HG02885 (cell line): ENCODE measurements at regions not wholly inside any gene's neighbourhood (a gene's known extent, or its start where the extent isn't known, plus 50 kb on each side); places are given as distances from the start of the nearest gene placed in this dataset.
"Not testable (repeated sequence)": the region's sequence is repeated elsewhere in the genome, so short reads cannot be mapped to it uniquely, and the experiment has no call there.

Experiments used
- ATAC-seq: cut with Tn5 transposase; IDR thresholded peaks from one replicate; pipeline ENCODE4 v1.9.1; 2021; ENCODE audit warnings: mild to moderate bottlenecking; ENCODE audit not compliant: unreplicated experiment, poor library complexity

DNA sequence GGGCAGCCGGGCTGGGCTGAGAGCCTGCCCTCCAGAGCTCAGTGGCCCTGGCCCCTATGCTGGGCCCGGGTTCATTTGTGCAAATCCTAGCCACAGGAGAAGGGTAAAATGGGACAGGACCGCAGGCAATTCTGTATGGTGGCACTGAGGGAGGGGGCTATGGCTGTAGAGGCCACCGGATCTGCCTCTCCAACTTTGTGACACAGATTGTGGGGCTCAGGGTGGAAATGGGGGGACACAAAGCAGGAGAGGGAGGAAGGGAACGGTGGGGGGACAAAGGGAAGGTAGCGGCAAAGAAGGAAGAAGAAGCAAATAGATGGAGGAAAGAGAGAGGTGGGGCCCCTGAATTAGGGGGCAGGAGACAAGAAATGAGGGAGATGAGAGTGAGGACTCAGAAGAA is 201.1 kb downstream of the SMAD2 start:
- ATAC-seq = no peak

- no peak for ATAC-seq
Measured at GRCh38 chr18:47728921-47729320, 201.5 kb downstream of the SMAD2 start.

- ATAC-seq = no peak
Measured at GRCh38 chr18:47727409-47727808, 203.1 kb downstream of the SMAD2 start.

- ATAC-seq = no peak
Measured at GRCh38 chr18:47726550-47726949, 203.9 kb downstream of the SMAD2 start.

DNA sequence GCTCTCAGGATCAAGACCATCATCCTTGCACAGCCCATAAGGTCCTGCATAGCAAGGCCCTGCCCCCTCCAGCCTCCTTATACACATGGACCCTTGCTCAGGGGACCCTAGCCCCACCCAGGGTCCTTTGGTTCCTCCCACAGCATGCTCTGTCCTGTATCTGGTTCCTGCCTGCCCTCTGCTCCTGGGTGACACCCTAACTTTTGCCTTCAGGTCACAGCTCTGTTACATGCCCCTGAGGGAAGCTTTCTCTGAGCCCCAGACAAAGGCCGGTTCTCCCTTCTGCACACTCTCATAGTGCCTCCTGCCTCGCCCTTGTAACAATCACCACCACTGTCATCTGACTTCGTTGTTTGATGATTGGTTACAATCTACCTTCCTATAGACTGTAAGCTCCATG is 204.8 kb downstream of the SMAD2 start:
- ATAC-seq = no peak

DNA sequence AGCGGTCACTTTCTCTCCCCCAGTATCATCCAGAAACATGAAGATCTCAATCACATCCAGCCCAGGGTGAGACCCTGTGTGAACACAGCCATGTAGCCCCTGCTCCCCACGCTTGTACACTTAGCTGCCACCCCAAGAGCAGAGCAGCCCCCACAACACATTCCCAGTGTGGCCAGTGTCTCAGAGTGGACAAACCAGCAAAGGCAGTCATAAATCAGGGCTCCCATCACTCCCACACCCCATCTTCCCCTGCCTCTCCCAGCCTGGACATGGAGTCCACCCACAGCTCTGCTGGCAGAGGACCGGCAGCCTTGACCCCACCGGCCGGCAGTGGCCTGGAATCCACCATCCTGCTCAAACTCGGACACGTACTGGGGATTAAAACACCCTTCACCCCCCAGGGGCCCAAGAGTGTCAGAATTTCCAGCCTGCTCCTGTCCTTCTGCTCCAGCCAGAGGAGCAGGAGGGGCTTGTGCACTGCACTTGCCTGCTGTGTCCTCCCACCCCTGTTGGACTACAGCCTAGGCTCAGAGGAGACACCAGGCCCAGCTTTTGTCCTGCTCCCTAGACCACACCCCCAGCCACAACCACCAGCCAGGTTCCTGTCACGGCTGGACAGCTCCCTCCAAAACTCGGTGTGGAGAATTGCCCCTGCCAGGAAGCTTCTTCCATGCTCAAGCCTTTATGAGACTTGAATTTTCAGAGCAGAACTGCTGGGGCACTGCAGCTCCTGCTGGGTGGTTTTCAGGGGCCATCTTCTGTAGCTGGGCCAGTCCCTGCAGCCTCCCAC is 206.1 kb downstream of the SMAD2 start:
- no peak for ATAC-seq

DNA sequence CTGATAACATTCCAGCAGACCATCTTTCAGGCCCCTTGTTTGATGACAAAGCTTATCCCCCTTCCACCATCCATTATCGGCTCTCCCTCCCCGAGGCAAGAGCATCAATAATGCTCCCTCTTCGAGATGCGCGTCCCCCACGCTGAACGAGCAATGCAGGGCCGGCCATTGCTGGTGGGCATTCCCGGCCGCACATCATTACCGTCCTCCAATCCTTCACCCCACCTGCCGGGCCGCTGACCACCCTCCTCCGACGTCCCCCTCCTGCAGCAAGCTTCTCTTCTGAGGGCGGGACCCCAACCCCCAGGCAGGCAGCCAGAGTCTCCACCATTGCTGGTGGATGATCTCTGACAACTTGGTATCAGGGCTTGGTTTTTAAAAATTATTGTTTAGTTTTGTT is 208.6 kb downstream of the SMAD2 start:
- ATAC-seq = no peak

- ATAC-seq = no peak
Measured at GRCh38 chr18:47720741-47721140, 209.7 kb downstream of the SMAD2 start.

DNA sequence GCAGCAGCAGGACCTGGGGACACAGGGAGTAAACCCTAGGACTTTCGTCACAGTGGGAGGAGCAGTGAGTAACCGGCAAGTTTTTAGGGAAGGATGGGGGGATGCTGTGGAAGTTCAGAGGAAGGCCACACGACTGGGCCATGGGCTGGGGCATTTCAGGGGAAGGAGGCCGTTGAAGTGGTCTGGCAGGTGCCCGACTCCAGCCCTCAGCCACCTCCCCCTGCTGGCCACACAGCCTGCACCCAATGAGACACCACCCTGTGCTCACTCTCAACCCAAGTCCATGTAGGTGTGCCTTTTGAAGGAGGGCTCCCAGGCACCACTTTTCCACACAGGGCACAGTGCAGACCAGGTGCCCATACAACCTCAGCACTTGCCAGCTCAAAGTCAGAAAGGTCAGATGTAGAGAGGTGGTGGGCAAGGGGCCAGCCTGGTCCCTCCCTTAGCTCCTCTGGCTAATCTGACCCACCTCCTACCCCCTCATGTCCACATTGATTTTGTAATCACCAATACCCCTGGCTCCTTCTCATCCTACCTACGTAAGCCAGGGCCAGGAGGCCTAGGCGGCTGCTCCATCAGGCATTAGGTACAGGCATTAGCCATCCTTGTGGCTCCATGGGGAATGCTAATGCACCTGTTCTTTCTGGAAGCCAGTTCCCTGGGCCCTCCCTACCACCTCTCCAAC is 211.2 kb downstream of the SMAD2 start:
- ATAC-seq = no peak

- ATAC-seq = no peak
Measured at GRCh38 chr18:47718646-47719045, 211.8 kb downstream of the SMAD2 start.

DNA sequence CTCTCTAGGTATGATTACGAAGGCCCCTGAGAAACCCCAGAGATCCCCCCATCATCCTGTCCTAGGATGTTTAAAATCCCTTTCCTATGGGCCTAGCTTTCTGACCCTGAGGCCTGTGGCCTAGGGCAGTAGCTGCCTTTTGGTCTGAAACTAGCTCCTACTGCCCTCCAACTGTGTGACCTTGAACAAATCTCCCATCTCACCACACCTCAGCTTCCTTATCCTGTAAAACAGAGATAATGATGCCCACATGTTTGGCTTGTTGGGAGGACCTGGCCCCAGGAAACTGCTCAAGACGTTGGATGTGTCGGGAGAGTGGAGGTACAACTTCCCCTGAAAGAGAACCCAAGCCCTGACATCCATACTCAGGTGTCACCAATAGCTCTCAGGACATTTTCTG is 213.2 kb downstream of the SMAD2 start:
- ATAC-seq = no peak

- ATAC-seq = no peak
Measured at GRCh38 chr18:47716632-47717185, 213.8 kb downstream of the SMAD2 start.

DNA sequence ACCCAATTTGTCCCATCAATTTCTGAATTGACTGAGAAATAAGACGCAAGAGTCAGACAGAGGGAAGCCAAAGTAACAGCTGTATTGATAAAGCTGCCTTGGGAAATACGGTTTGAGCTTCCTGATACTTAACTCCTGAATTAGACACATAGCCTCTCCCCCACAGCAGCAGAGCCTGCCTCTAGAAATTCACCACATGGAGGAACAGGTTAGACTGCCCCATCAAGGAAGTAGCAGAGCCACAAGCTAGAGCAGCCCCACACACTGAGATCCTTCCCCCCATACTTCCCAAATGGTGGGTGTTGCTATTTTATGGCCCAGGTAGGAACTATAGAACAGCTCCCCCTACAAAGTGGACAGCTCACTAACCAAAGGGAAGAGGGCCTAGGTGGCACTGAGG is 220.0 kb downstream of the SMAD2 start:
- no peak for ATAC-seq

DNA sequence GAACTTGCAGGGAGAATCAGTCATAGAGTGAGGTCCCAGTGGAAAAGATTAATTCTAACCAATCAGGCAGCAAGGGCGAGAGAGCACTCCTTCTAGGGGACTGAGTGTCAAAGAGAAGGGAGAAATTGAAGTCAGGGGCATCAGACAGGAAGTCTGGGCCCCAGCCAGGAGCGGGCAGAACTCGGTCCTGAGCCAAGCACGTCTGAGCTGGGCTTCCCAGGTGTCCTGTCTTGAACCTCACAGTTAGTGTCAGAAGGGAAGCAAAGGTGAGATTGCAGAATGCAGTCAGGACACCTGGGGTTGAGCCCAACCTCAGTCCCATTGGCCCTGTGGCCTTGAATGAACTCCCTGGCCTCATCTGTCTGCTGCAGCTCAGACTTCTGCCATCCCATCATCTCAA is 220.9 kb downstream of the SMAD2 start:
- ATAC-seq = no peak

- ATAC-seq = no peak
Measured at GRCh38 chr18:47708206-47708605, 222.3 kb downstream of the SMAD2 start.

DNA sequence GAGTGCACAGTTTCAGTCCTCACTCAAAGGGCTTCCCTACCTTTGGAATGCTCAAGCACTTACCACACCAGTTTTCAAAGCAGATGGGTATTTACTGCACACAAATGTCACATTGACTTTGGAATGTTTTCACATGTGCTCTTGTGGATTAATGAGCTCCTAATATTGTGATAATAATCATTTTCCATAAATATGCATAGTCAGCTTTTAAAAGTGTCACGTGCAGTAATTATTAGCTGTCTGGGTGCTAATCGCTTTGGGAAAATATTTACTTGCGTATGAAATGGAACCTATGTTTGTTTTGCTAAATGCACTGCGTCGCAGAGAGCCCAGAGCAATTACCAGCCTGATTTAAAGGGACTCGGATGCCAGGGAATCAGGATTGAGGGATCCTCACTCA is 229.3 kb downstream of the SMAD2 start:
- ATAC-seq = no peak

DNA sequence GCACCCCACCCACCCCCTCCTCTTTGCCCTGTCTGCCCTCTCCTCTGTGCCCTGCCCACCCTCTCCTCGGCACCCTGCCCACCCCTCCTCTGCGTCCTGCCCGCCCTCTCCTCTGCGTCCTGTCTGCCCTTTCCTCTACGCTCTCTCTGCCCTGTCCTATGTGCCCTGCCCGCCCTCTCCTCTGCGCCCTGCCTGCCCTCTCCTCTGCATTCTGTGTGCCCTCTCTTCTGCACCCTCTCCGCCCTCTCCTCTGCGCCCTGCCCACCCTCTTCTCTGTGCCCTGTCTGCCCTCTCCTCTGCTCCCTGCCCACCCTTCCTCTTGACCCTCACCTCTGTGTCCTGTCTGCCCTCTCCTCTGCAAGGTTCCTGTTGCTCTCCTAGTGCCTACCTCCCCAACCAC is 233.6 kb downstream of the SMAD2 start:
- ATAC-seq = no peak

GRCh38 chr18:47691611-47692010 is 238.8 kb downstream of the SMAD2 start:
- ATAC-seq = no peak

DNA sequence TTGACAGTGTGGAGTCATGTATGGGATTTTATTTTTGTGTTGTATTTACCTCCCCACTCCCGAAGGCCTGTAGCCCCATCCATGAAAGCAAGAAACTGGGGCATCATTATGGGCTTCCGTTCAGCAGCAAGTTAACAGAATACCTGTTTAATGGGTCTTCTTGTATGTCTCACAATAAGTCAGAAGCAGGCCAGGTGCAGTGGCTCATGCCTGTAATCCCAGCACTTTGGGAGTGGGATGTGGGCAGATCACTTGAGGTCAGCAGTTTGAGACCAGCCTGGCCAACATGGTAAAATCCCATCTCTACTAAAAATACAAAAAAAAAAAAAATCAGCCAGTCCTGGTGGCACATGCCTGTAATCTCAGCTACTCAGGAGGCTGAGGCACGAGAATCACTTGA is 239.7 kb downstream of the SMAD2 start:
- ATAC-seq = not testable (repeated sequence)

GRCh38 chr18:47689371-47689770 is 241.1 kb downstream of the SMAD2 start:
- ATAC-seq = no peak

GRCh38 chr18:47686806-47687205 is 243.7 kb downstream of the SMAD2 start:
- ATAC-seq = no peak

- no peak for ATAC-seq
Measured at GRCh38 chr18:47683774-47684173, 246.7 kb downstream of the SMAD2 start.
